Fibroblast of pulmonary artery (primary cell): ENCODE measurements at regions not wholly inside any gene's neighbourhood (a gene's known extent, or its start where the extent isn't known, plus 50 kb on each side); places are given as distances from the start of the nearest gene placed in this dataset.

ENCODE experiments used
- DNase-seq: peaks from one replicate; pipeline ENCODE4 v3.0.0-alpha.2; 2010; ENCODE audit warnings: low read depth
- H3K4me3 ChIP-seq: replicated peaks from 2 replicates; pipeline ENCODE4 v1.5.1; 2011; ENCODE audit warnings: low read depth, mild to moderate bottlenecking, control low read depth, low read length, moderate library complexity
- CTCF ChIP-seq: IDR thresholded peaks from 2 replicates; pipeline ENCODE4 v1.5.1; 2011; ENCODE audit warnings: mild to moderate bottlenecking, control low read depth, low read length, inconsistent platforms; ENCODE audit errors: missing control alignments

- peak; percentile 94 for DNase-seq
- TF ChIP-seq CTCF, result peak; percentile 39
- H3K4me3 ChIP-seq, result no peak overlapping the region
Observed at GRCh38 chr13:40082639-40083038, 427.2 kb downstream of the COG6 start.

- no peak overlapping the region for H3K4me3 ChIP-seq
- no peak for DNase-seq
- TF ChIP-seq CTCF, result no peak
Observed at GRCh38 chr13:40083841-40084240, 428.4 kb downstream of the COG6 start.

GRCh38 chr13:40084934-40085333, 429.5 kb downstream of the COG6 start:
- no peak for DNase-seq

GRCh38 chr13:40087091-40088002, 431.9 kb downstream of the COG6 start:
- no peak overlapping the region for H3K4me3 ChIP-seq
- TF ChIP-seq CTCF, result no peak
- DNase-seq, result no peak

More at GRCh38 chr13:40084934-40085333, 429.5 kb downstream of the COG6 start:
- no peak for TF ChIP-seq CTCF
- no peak overlapping the region for H3K4me3 ChIP-seq

GRCh38 chr13:40094056-40094455, 438.6 kb downstream of the COG6 start:
- H3K4me3 ChIP-seq, result no peak overlapping the region
- DNase-seq, result no peak
- TF ChIP-seq CTCF, result no peak

- no peak overlapping the region for H3K4me3 ChIP-seq
- TF ChIP-seq CTCF, result no peak
- no peak for DNase-seq
Observed at GRCh38 chr13:40095695-40096356, 440.4 kb downstream of the COG6 start.
